ENCODE measurements at regions not wholly inside any gene's neighbourhood (a gene's known extent, or its start where the extent isn't known, plus 50 kb on each side); places are given as distances from the start of the nearest gene placed in this dataset.

DNA sequence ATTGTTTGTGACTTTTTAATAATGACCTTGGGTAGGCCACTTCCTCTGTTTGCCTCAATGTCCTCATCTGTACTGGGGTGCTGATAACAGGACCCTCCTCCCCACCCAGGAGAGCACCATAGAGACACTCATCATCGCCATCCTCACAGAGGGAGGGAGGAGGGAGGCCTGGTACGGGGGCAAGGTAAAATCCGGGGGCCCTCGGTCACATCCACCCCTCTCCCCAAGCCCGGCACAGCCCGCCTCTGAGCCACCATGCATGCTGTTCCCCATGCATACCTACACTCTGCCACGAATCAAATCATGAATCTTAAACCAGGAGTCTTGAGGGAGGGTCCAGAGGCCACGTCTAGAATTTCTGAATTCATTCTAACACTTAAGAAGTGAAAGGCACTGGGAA is 74.9 kb upstream of the IQSEC1 start:
- Histone ChIP-seq H3K27me3 (ENCODE audit: control insufficient read depth in 3 of 3, insufficient read depth in 3 of 3, low read length in 2 of 3) (no peaks in the 10 kb centered on the region), H3K27ac (ENCODE audit: low read depth in 1 of 2, low read length in 1 of 2) (no peak overlapping the region), H3K9ac (ENCODE audit: insufficient read depth in 1 of 2, low read length in 2 of 2) (no peak overlapping the region), H3K4me1 (ENCODE audit: control insufficient read depth in 5 of 5, insufficient read depth in 5 of 5, low read length in 5 of 5) (peaks cover 0 to 3% (median 0%) of the 10 kb centered on the region in 5 donors), H3K4me3 (no peak overlapping the region), H3K36me3 (ENCODE audit: control insufficient read depth in 4 of 4, insufficient read depth in 4 of 4, low read length in 4 of 4) (no peaks in the 10 kb centered on the region), H3K9me3 (ENCODE audit: control insufficient read depth in 4 of 4, insufficient read depth in 3 of 4, low read length in 3 of 4) (peaks cover 0 to 6% (median 0%) of the 10 kb centered on the region in 4 donors)
- ATAC-seq (ENCODE audit: insufficient read depth, low FRiP score) (no peak), DNase-seq (no peak)
- WGBS, 2 donors, result 74 to 90% methylated on average over 8 of the region's 8 CpGs
- TF ChIP-seq, protein P1, sequence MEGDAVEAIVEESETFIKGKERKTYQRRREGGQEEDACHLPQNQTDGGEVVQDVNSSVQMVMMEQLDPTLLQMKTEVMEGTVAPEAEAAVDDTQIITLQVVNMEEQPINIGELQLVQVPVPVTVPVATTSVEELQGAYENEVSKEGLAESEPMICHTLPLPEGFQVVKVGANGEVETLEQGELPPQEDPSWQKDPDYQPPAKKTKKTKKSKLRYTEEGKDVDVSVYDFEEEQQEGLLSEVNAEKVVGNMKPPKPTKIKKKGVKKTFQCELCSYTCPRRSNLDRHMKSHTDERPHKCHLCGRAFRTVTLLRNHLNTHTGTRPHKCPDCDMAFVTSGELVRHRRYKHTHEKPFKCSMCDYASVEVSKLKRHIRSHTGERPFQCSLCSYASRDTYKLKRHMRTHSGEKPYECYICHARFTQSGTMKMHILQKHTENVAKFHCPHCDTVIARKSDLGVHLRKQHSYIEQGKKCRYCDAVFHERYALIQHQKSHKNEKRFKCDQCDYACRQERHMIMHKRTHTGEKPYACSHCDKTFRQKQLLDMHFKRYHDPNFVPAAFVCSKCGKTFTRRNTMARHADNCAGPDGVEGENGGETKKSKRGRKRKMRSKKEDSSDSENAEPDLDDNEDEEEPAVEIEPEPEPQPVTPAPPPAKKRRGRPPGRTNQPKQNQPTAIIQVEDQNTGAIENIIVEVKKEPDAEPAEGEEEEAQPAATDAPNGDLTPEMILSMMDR (IDR thresholded peaks at IDR 0.05; ENCODE audit: control extremely low read depth, extremely low read depth), result no peak

DNA sequence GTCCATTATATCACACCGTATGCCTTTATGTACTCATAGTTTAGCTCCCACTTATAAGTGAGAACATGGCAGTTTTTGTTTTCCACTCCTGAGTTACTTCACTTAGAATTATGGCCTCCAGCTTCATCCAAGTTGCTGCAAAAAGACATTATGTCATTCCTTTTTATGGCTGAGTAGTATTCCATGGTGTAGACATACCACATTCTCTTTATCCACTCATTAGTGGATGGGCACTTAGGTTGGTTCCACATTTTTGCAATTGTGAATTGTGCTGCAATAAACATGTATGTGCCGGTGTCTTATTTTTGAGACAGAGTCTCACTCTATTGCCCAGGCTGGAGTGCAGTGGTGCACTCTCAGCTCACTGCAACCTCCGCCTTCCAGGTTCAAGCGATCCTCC is 74.1 kb upstream of the IQSEC1 start:
- H3K4me3 ChIP-seq, result no peak overlapping the region
- DNase-seq, result no peak
- H3K36me3 ChIP-seq (ENCODE audit: control insufficient read depth in 4 of 4, insufficient read depth in 4 of 4, low read length in 4 of 4), result no peaks in the 10 kb centered on the region
- peaks cover 0 to 6% (median 0%) of the 10 kb centered on the region in 4 donors for H3K9me3 ChIP-seq (ENCODE audit: control insufficient read depth in 4 of 4, insufficient read depth in 3 of 4, low read length in 3 of 4)
- H3K9ac ChIP-seq (ENCODE audit: insufficient read depth in 1 of 2, low read length in 2 of 2), result no peak overlapping the region
- no peak for ATAC-seq (ENCODE audit: insufficient read depth, low FRiP score)
- WGBS, 2 donors, result 82 to 97% methylated on average over 4 of the region's 4 CpGs
- no peak overlapping the region for H3K27ac ChIP-seq (ENCODE audit: low read depth in 1 of 2, low read length in 1 of 2)
- peaks cover 0 to 3% (median 0%) of the 10 kb centered on the region in 5 donors for H3K4me1 ChIP-seq (ENCODE audit: control insufficient read depth in 5 of 5, insufficient read depth in 5 of 5, low read length in 5 of 5)
- H3K27me3 ChIP-seq (ENCODE audit: control insufficient read depth in 3 of 3, insufficient read depth in 3 of 3, low read length in 2 of 3), result no peaks in the 10 kb centered on the region
- TF ChIP-seq, protein P1 (IDR thresholded peaks at IDR 0.05; ENCODE audit: control extremely low read depth, extremely low read depth), result no peak

- ATAC-seq (ENCODE audit: insufficient read depth, low FRiP score), result no peak
- TF ChIP-seq, protein P1 (IDR thresholded peaks at IDR 0.05; ENCODE audit: control extremely low read depth, extremely low read depth), result no peak
- no peak overlapping the region for H3K4me3 ChIP-seq
- DNase-seq, result no peak
- no peak overlapping the region for H3K9ac ChIP-seq (ENCODE audit: insufficient read depth in 1 of 2, low read length in 2 of 2)
- WGBS, 2 donors, result 82 to 88% methylated on average over 9 of the region's 9 CpGs
- H3K27me3 ChIP-seq (ENCODE audit: control insufficient read depth in 3 of 3, insufficient read depth in 3 of 3, low read length in 2 of 3), result no peaks in the 10 kb centered on the region
- H3K4me1 ChIP-seq (ENCODE audit: control insufficient read depth in 5 of 5, insufficient read depth in 5 of 5, low read length in 5 of 5), result peaks cover 0 to 3% (median 0%) of the 10 kb centered on the region in 5 donors
- no peak overlapping the region for H3K27ac ChIP-seq (ENCODE audit: low read depth in 1 of 2, low read length in 1 of 2)
- peaks cover 0 to 6% (median 0%) of the 10 kb centered on the region in 4 donors for H3K9me3 ChIP-seq (ENCODE audit: control insufficient read depth in 4 of 4, insufficient read depth in 3 of 4, low read length in 3 of 4)
- H3K36me3 ChIP-seq (ENCODE audit: control insufficient read depth in 4 of 4, insufficient read depth in 4 of 4, low read length in 4 of 4), result no peaks in the 10 kb centered on the region
Measured at GRCh38 chr3:13146643-13147143, 73.5 kb upstream of the IQSEC1 start.
